ENCODE measurements at regions not wholly inside any gene's neighbourhood (a gene's known extent, or its start where the extent isn't known, plus 50 kb on each side); places are given as distances from the start of the nearest gene placed in this dataset.

DNA sequence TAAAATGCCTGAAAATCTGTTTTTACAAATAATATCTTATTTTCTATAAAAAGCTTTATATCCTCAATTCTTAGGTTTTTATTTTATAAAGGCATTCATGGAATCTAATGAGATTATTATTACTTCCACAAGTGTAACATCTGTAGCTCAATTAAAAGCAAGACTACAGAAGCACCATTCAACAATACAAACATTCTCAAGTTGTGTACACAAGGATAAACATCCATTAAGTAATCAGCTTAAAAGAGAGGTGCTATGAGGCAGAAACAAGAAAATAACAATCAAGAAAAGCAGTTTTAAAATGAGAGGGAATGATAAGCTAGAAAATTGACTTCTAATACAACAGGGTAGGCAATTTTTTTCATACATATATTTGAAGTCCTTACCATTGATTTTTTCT, 326.1 kb downstream of the MRPL39 start:
- TF ChIP-seq PAX5 (IDR thresholded peaks at IDR 0.05; ENCODE audit: insufficient read depth, low read length, severe bottlenecking) (no peak), TAF1 (IDR thresholded peaks at IDR 0.05; ENCODE audit: low read depth, low read length) (no peak), POLR2A (IDR thresholded peaks at IDR 0.05; ENCODE audit: low read depth, low read length) (no peak), POLR2AphosphoS5 (IDR thresholded peaks at IDR 0.05; ENCODE audit: low read depth, low read length) (no peak), POU2F2 (IDR thresholded peaks at IDR 0.05; ENCODE audit: low read depth, low read length) (no peak)
